ENCODE measurements at regions not wholly inside any gene's neighbourhood (a gene's known extent, or its start where the extent isn't known, plus 50 kb on each side); places are given as distances from the start of the nearest gene placed in this dataset.
"Not testable (repeated sequence)": the region's sequence is repeated elsewhere in the genome, so short reads cannot be mapped to it uniquely, and the experiment has no call there.

DNA sequence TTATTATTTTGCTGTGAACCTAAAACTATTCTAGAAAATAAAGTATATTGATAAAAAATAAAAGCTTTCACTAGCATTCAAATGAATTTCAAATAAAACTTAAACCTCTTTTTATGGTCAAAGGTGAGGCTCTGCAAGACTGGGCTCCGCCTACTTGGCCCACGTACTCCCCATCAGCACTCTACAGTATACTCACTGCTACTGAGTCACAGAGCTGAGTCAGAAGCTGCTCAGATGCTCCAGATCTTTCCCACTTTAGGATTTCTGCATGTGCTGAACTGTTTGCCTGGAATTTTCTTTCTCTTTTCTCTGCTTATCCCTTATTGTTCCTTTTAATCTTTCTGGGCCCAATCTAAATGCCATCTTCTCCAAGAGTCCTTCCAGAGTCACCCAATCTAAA is 331.9 kb upstream of the CCNG1 start:
- TF ChIP-seq, protein P1, sequence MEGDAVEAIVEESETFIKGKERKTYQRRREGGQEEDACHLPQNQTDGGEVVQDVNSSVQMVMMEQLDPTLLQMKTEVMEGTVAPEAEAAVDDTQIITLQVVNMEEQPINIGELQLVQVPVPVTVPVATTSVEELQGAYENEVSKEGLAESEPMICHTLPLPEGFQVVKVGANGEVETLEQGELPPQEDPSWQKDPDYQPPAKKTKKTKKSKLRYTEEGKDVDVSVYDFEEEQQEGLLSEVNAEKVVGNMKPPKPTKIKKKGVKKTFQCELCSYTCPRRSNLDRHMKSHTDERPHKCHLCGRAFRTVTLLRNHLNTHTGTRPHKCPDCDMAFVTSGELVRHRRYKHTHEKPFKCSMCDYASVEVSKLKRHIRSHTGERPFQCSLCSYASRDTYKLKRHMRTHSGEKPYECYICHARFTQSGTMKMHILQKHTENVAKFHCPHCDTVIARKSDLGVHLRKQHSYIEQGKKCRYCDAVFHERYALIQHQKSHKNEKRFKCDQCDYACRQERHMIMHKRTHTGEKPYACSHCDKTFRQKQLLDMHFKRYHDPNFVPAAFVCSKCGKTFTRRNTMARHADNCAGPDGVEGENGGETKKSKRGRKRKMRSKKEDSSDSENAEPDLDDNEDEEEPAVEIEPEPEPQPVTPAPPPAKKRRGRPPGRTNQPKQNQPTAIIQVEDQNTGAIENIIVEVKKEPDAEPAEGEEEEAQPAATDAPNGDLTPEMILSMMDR (IDR thresholded peaks at IDR 0.05; ENCODE audit: low read depth, low read length, missing control alignments), result no peak
- no peak overlapping the region for H3K4me3 ChIP-seq (ENCODE audit: low read depth, low read length)
- DNase-seq (ENCODE audit: low read depth), result no peak

DNA sequence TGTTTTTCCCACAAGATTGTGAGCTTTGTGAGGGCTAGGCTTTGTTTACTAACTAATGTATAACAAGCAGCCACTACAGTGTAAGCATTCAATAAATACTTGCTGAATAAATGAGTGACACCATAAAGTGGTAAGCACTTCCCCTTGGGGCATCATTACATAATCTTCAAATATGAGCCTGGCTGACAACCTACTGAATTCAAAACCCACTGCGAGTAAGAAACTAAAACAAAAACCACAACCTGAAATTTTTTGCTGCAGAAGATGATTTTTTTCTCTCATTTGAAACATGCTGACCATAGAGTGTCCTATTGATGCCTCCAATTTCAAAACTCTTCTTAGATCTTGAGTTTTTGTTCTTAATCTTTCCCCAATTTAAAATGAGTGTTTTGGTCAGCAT is 331.3 kb upstream of the CCNG1 start:
- TF ChIP-seq, protein P1 (IDR thresholded peaks at IDR 0.05; ENCODE audit: low read depth, low read length, missing control alignments), result no peak
- DNase-seq (ENCODE audit: low read depth), result no peak
- no peak overlapping the region for H3K4me3 ChIP-seq (ENCODE audit: low read depth, low read length)

DNA sequence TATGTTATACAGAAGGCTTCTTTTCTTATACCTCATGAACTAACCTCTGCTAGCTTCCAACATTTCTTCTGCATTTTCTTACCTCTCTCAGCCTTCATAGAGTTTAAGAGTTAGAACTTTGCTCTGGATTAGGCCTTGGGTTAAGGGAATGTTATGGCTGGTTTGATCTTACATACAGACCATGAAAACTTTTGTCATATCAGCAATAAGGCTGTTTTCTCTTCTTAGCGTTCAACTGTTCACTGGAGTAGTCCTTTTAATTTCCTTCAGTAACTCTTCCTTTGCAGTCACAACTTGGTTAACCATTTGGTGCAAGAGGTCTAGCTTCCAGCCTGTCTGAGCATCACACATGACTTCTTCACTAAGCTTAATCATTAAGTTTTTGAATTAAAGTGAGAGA is 329.0 kb upstream of the CCNG1 start:
- H3K4me3 ChIP-seq (ENCODE audit: low read depth, low read length), result no peak overlapping the region
- TF ChIP-seq, protein P1 (IDR thresholded peaks at IDR 0.05; ENCODE audit: low read depth, low read length, missing control alignments), result no peak
- no peak for DNase-seq (ENCODE audit: low read depth)

DNA sequence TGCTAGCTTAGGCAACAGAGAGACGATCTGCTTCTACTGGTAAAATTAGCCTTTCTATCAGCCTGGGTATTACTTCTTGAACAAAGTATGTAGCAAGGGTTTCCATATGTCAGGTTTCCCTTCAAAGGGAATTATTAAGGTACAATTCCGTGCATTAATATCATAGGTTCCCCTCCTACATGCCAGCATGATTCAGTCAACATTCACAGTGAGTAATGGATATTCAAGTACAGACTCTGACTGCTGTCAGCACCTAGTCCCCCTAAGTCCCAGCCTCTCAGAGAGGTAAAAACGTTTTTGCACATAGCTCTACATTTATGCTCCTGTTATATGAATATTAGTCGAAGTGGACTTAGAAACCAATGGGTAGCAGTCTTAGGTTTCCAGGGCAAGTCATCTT is 322.4 kb upstream of the CCNG1 start:
- no peak overlapping the region for H3K4me3 ChIP-seq (ENCODE audit: low read depth, low read length)
- TF ChIP-seq, protein P1 (IDR thresholded peaks at IDR 0.05; ENCODE audit: low read depth, low read length, missing control alignments), result no peak
- no peak for DNase-seq (ENCODE audit: low read depth)

DNA sequence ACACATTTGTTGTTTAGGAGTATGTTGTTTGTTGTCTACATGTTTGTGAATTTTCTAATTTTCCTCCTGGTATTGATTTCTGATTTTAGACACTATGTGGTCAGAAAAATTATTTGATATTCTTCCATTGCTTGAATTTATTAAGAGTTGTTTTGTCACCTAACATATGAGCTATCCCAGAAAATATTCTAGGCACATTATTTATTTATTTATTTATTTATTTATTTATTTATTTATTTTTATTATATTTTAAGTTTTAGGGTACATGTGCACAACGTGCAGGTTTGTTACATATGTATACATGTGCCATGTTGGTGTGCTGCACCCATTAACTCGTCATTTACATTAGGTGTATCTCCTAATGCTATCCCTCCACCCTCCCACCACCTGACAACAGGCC is 320.8 kb upstream of the CCNG1 start:
- not testable (repeated sequence) for H3K4me3 ChIP-seq (ENCODE audit: low read depth, low read length); DNase-seq (ENCODE audit: low read depth)

DNA sequence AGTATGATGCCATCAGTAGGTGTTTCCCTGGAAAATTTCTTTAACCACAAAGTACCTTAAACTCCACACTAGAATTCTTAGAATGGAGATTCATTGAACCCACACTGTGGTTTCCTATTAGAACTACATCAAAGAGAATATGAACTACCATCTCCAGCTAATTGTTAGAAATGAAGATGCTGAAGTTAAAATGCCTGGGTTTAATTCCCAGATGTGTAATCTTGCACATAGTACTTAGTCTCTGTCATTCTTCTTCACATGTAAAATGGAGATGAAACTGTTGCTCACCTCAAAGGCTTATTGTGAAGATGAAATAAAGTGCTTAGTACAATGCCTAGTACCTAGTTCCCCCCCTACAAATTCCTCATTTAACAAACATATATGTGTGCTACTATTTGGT is 303.3 kb upstream of the CCNG1 start:
- no peak overlapping the region for H3K4me3 ChIP-seq (ENCODE audit: low read depth, low read length)
- no peak for DNase-seq (ENCODE audit: low read depth)
- TF ChIP-seq, protein P1 (IDR thresholded peaks at IDR 0.05; ENCODE audit: low read depth, low read length, missing control alignments), result no peak

DNA sequence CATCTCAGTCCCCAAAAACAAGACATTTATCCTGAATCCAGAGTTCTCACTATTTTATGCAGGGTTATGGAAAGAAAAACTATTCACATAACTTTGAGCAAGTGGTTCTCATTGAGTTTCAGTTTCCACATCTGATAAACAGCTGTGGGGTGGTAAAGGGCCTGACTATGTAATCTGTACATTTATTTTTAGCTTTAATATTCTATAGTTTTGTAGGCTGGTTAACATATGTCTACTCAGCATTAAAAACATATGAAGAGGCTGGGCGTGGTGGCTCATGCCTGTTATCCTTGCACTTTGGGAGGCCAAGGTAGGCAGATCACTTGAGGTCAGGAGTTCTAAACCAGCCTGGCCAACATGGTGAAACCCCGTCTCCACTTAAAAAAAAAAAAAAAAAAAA is 301.5 kb upstream of the CCNG1 start:
- TF ChIP-seq, protein P1 (IDR thresholded peaks at IDR 0.05; ENCODE audit: low read depth, low read length, missing control alignments), result no peak

DNA sequence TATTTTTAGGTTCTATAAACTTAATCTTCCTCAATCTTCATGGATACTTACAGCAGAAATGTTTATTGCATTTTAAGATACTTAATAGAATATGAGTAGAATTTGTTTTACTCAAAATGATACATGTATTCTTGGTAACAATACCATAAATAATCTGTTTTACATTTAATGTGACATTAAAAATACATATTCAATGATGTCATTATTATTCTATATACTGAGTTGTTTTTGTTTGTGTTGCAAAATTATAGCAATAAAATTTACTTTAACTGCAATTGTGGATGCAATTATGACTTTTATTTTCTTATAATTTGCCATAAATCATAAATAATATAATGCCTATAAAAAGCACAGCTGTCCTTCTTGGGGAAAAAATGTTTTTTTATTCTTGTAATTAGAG is 275.9 kb upstream of the CCNG1 start:
- TF ChIP-seq, protein P1 (IDR thresholded peaks at IDR 0.05; ENCODE audit: low read depth, low read length, missing control alignments), result no peak
- DNase-seq (ENCODE audit: low read depth), result no peak
- no peak overlapping the region for H3K4me3 ChIP-seq (ENCODE audit: low read depth, low read length)

More for the DNA sequence above, 301.5 kb upstream of the CCNG1 start:
- DNase-seq (ENCODE audit: low read depth), result no peak
- H3K4me3 ChIP-seq (ENCODE audit: low read depth, low read length), result no peak overlapping the region
